BLaER1 (cell line): ENCODE measurements at regions not wholly inside any gene's neighbourhood (a gene's known extent, or its start where the extent isn't known, plus 50 kb on each side); places are given as distances from the start of the nearest gene placed in this dataset.
A peak's percentile ranks its signal among the peaks of the same experiment; 100 is the strongest.
"Not testable (repeated sequence)": the region's sequence is repeated elsewhere in the genome, so short reads cannot be mapped to it uniquely, and the experiment has no call there.

Experiments used
- H3K27ac ChIP-seq: shearing (Covaris generic); formaldehyde crosslinking; 2 replicates; pipeline ENCODE4 v1.8.1; 2022
- H3K27me3 ChIP-seq: shearing (Covaris generic); formaldehyde crosslinking; 2 replicates; pipeline ENCODE4 v1.8.1; 2022
- H3K36me3 ChIP-seq: shearing (Covaris generic); formaldehyde crosslinking; 2 replicates; pipeline ENCODE4 v1.8.1; 2022
- H3K4me1 ChIP-seq: shearing (Covaris generic); formaldehyde crosslinking; 2 replicates; pipeline ENCODE4 v1.8.1; 2022
- H3K4me2 ChIP-seq: shearing (Covaris generic); formaldehyde crosslinking; 2 replicates; pipeline ENCODE4 v1.8.1; 2022
- H3K4me3 ChIP-seq: shearing (Covaris generic); formaldehyde crosslinking; 2 replicates; pipeline ENCODE4 v1.8.1; 2022
- H3K9ac ChIP-seq: shearing (Covaris generic); formaldehyde crosslinking; 2 replicates; pipeline ENCODE4 v1.8.1; 2022
- H3K9me3 ChIP-seq: shearing (Covaris generic); formaldehyde crosslinking; 2 replicates; pipeline ENCODE4 v1.8.1; 2022
- H4K20me1 ChIP-seq: shearing (Covaris generic); formaldehyde crosslinking; 2 replicates; pipeline ENCODE4 v1.8.1; 2022
- Cebpa-rat ChIP-seq: shearing (Covaris generic); IDR thresholded peaks from 2 replicates; pipeline ENCODE4 v1.8.1; 2022

GRCh38 chr20:60186412-60186811, 228.2 kb downstream of the CDH26 start:
- no peak overlapping the region for H3K4me3 ChIP-seq
- peaks cover 6% of the 10 kb centered on the region for H3K4me1 ChIP-seq
- TF ChIP-seq Cebpa-rat = no peak
- no peak overlapping the region for H3K27ac ChIP-seq
- H3K27me3 ChIP-seq = no peaks in the 10 kb centered on the region
- no peaks in the 10 kb centered on the region for H4K20me1 ChIP-seq
- H3K9ac ChIP-seq = no peak overlapping the region
- peaks cover 7% of the 10 kb centered on the region for H3K9me3 ChIP-seq
- no peaks in the 10 kb centered on the region for H3K36me3 ChIP-seq
- H3K4me2 ChIP-seq = no peak overlapping the region

GRCh38 chr20:60187683-60188082, 229.5 kb downstream of the CDH26 start:
- Histone ChIP-seq H3K4me2 (no peak overlapping the region), H3K36me3 (no peaks in the 10 kb centered on the region), H3K4me3 (no peak overlapping the region), H4K20me1 (no peaks in the 10 kb centered on the region), H3K27me3 (no peaks in the 10 kb centered on the region), H3K4me1 (no peaks in the 10 kb centered on the region), H3K27ac (no peak overlapping the region), H3K9ac (no peak overlapping the region), H3K9me3 (peaks cover 7% of the 10 kb centered on the region)
- TF ChIP-seq Cebpa-rat = no peak

DNA sequence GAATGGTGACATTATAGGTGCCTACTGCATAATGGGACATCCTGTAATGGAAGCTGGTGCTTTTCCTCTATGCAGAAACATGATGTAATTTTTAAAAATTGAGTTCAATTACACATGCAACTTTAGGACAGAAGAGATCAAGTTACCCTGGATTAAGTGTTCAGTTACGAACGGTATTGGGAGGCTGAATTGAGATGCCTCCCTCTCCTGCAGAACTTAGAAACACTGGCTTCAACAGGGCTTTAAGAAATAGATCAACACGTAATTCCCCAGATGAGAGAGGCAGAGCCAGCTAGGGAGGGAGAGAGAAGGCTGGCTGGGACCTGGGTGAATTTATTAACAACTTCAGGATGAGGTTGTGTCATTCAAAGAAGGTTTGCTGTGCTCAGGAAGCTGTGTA, 232.8 kb downstream of the CDH26 start:
- no peak for TF ChIP-seq Cebpa-rat
- Histone ChIP-seq H3K27ac (no peak overlapping the region), H3K27me3 (no peaks in the 10 kb centered on the region), H3K4me3 (no peak overlapping the region), H3K9me3 (peaks cover 6% of the 10 kb centered on the region; the same call in 1 of the 2 replicates), H3K9ac (no peak overlapping the region), H3K4me2 (no peak overlapping the region), H3K4me1 (no peaks in the 10 kb centered on the region), H3K36me3 (no peaks in the 10 kb centered on the region), H4K20me1 (no peaks in the 10 kb centered on the region)

GRCh38 chr20:60192326-60192725, 234.1 kb downstream of the CDH26 start:
- Histone ChIP-seq H3K4me3 (no peak overlapping the region), H3K27ac (no peak overlapping the region), H3K27me3 (no peaks in the 10 kb centered on the region), H3K36me3 (no peaks in the 10 kb centered on the region), H3K9ac (no peak overlapping the region), H3K9me3 (peaks cover 18% of the 10 kb centered on the region; the same call in 1 of the 2 replicates), H3K4me1 (peaks cover 5% of the 10 kb centered on the region; the same call in 1 of the 2 replicates), H3K4me2 (no peak overlapping the region), H4K20me1 (no peaks in the 10 kb centered on the region)
- no peak for TF ChIP-seq Cebpa-rat

DNA sequence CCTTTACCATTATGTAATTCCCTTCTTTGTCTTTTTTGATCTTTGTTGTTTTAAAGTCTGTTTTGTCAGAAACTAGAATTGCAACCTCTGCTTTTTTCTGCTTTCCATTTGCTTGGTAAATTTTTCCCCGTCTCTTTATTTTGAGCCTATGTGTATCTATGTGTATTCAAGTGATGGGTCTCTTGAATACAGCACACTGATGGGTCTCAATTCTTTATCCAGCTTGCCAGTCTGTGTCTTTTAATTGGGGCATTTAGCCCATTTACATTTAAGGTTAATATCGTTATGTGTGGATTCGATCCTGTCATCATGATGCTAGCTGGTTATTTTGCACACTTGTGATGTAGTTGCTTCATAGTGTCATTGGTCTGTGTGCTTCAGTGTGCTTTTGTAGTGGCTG, 240.9 kb downstream of the CDH26 start:
- peaks cover 25% of the 10 kb centered on the region for H3K4me1 ChIP-seq
- not testable (repeated sequence) for H3K36me3 ChIP-seq, H3K27me3 ChIP-seq, H3K4me2 ChIP-seq, H3K4me3 ChIP-seq, H4K20me1 ChIP-seq, H3K9ac ChIP-seq, H3K27ac ChIP-seq
- peaks cover 47% of the 10 kb centered on the region for H3K9me3 ChIP-seq

DNA sequence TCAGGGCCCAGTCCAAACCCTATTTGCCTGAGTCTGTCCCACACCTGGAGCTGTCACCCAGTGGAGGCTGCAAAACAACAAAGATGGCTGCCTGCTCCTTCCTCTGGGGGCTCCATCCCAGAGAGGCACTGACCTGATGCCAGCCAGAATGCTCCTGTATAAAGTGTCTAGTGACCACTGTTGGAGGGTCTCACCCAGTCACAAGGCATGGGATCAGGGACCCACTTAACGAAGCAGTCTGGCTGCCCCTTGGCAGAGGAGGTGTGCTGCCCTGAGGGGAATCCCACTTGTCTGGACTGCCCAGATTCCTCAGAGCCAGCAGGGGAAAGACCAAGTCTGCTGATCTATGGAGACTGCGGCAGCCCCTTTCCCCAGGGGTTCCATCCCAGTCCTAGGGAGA, 241.6 kb downstream of the CDH26 start:
- H3K36me3 ChIP-seq = no peaks in the 10 kb centered on the region

GRCh38 chr20:60200305-60200918, 242.2 kb downstream of the CDH26 start:
- Histone ChIP-seq H3K36me3 (no peaks in the 10 kb centered on the region), H3K9me3 (peaks cover 47% of the 10 kb centered on the region), H3K4me1 (peaks cover 25% of the 10 kb centered on the region), H3K9ac (no peak overlapping the region), H4K20me1 (no peaks in the 10 kb centered on the region), H3K27me3 (no peaks in the 10 kb centered on the region), H3K4me2 (peak overlapping the region; percentile 50), H3K4me3 (no peak overlapping the region), H3K27ac (no peak overlapping the region)
- no peak for TF ChIP-seq Cebpa-rat

More for the DNA sequence above, 241.6 kb downstream of the CDH26 start:
- peaks cover 25% of the 10 kb centered on the region for H3K4me1 ChIP-seq
- H3K9me3 ChIP-seq = peaks cover 47% of the 10 kb centered on the region
- no peaks in the 10 kb centered on the region for H3K27me3 ChIP-seq
- H3K4me2 ChIP-seq = no peak overlapping the region
- H3K9ac ChIP-seq = no peak overlapping the region
- no peak overlapping the region for H3K27ac ChIP-seq
- no peak for TF ChIP-seq Cebpa-rat
- no peaks in the 10 kb centered on the region for H4K20me1 ChIP-seq
- no peak overlapping the region for H3K4me3 ChIP-seq

GRCh38 chr20:60201198-60201835, 243.1 kb downstream of the CDH26 start:
- Histone ChIP-seq H3K27me3 (no peaks in the 10 kb centered on the region), H3K4me2 (peak overlapping the region; percentile 50), H3K4me3 (no peak overlapping the region), H3K36me3 (no peaks in the 10 kb centered on the region), H3K27ac (no peak overlapping the region), H3K4me1 (peaks cover 29% of the 10 kb centered on the region), H3K9ac (no peak overlapping the region), H3K9me3 (peaks cover 39% of the 10 kb centered on the region), H4K20me1 (no peaks in the 10 kb centered on the region)
- no peak for TF ChIP-seq Cebpa-rat

- H3K9ac ChIP-seq = no peak overlapping the region
- no peaks in the 10 kb centered on the region for H3K27me3 ChIP-seq
- H3K36me3 ChIP-seq = no peaks in the 10 kb centered on the region
- H3K4me3 ChIP-seq = no peak overlapping the region
- no peak overlapping the region for H3K4me2 ChIP-seq
- H3K9me3 ChIP-seq = peaks cover 32% of the 10 kb centered on the region
- no peak for TF ChIP-seq Cebpa-rat
- no peak overlapping the region for H3K27ac ChIP-seq
- H3K4me1 ChIP-seq = peaks cover 31% of the 10 kb centered on the region
- H4K20me1 ChIP-seq = no peaks in the 10 kb centered on the region
These were observed 243.8 kb downstream of the CDH26 start for GRCh38 chr20:60202046-60202445.

- TF ChIP-seq Cebpa-rat = no peak
- H4K20me1 ChIP-seq = no peaks in the 10 kb centered on the region
- peaks cover 21% of the 10 kb centered on the region for H3K9me3 ChIP-seq
- no peak overlapping the region for H3K9ac ChIP-seq
- peaks cover 32% of the 10 kb centered on the region for H3K4me1 ChIP-seq
- no peaks in the 10 kb centered on the region for H3K27me3 ChIP-seq
- H3K27ac ChIP-seq = no peak overlapping the region
- H3K4me2 ChIP-seq = no peak overlapping the region
- H3K36me3 ChIP-seq = no peaks in the 10 kb centered on the region
- no peak overlapping the region for H3K4me3 ChIP-seq
These were observed 245.2 kb downstream of the CDH26 start for GRCh38 chr20:60203451-60203850.

- Histone ChIP-seq H3K9me3 (peaks cover 9% of the 10 kb centered on the region), H3K4me1 (peaks cover 44% of the 10 kb centered on the region), H3K4me2 (no peak overlapping the region), H3K9ac (no peak overlapping the region), H3K4me3 (no peak overlapping the region), H3K36me3 (no peaks in the 10 kb centered on the region), H4K20me1 (no peaks in the 10 kb centered on the region), H3K27me3 (no peaks in the 10 kb centered on the region), H3K27ac (no peak overlapping the region)
- no peak for TF ChIP-seq Cebpa-rat
These were observed 246.4 kb downstream of the CDH26 start for GRCh38 chr20:60204601-60205000.
